OCI-LY1 (cell line): ENCODE measurements at regions not wholly inside any gene's neighbourhood (a gene's known extent, or its start where the extent isn't known, plus 50 kb on each side); places are given as distances from the start of the nearest gene placed in this dataset.

Experiments used
- CTCF ChIP-seq: fragments of 200-600 bp; sonication (generic), shearing (Covaris generic); IDR thresholded peaks from 2 replicates; pipeline ENCODE4 v1.5.1; 2017; ENCODE audit warnings: mild to moderate bottlenecking, antibody characterized with exemption, low read length, moderate library complexity, mixed read lengths
- EZH2 ChIP-seq: fragments of 200-600 bp; sonication (generic), shearing (Covaris generic); IDR thresholded peaks from 2 replicates; pipeline ENCODE4 v1.8.0; 2017; ENCODE audit warnings: borderline replicate concordance, mixed run types, mild to moderate bottlenecking, antibody characterized with exemption, low read length, moderate library complexity, mixed read lengths

DNA sequence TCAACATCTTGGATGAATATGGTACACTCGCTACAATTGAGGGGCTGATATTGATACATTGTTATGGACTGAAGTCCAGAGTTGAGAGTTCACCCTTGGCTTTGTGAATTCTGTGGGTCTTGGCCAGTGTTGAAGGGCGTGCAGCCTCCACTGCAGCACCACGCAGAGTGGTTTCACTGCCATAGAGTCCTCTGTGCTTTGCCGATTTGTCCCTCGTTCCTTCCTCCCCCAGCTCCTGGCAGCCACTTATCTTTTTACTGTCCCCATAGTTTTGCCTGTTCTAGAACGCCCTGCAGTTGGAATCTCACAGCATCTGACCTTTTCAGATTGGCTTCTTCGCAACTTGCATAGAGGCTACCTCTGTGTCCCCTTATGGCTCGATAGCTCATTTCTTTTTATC is 57.3 kb upstream of the IRS2 start:
- TF ChIP-seq CTCF (no peak), EZH2 (no peak)
